ENCODE measurements at regions not wholly inside any gene's neighbourhood (a gene's known extent, or its start where the extent isn't known, plus 50 kb on each side); places are given as distances from the start of the nearest gene placed in this dataset.

GRCh38 chr2:2932189-2932588 is 445.4 kb downstream of the EIPR1 start:
- H3K27me3 Mint-ChIP-seq: peaks cover 6% of the 10 kb centered on the region
- peaks cover 5% of the 10 kb centered on the region for H3K9me3 Mint-ChIP-seq
- H3K36me3 Mint-ChIP-seq: peaks cover 3% of the 10 kb centered on the region
- H3K4me1 Mint-ChIP-seq: no peaks in the 10 kb centered on the region
- H3K27ac Mint-ChIP-seq: no peak overlapping the region
- H3K4me3 Mint-ChIP-seq: no peak overlapping the region

DNA sequence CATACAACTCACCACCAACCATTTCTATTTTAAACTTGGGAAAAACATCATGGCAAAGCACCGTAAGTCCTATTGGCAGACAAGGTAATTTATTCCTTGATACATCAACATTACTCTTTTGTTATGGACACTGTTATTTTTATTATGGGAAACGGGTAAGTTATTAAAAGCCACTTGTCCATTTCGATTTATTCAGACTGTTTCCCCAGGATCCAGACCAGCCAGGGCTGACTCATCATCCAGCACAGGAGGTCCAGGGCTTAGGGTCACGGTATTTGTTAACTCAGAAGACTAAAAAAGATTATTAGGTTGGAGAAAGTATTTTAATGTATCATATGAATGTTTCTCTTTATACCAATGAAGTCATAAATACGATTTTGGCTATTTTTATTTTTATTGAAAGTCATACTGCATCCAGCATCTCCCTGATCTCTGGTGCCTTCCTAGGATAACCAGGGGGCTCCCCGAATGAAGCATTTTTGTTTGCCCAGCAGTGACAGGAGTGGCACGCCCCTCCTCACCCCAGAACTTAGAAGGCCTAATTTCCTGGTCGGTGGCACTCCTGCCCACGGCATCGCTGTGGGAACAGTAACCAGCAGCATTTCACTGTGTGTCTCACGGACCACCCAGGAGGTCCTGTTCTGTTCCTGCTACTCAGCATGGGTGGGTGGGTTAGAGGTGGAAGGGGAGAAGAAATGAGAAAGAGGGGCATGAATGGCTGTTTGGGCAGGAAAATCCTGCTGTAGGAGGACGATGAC is 446.1 kb downstream of the EIPR1 start:
- no peak overlapping the region for H3K27ac Mint-ChIP-seq
- H3K4me3 Mint-ChIP-seq: no peak overlapping the region
- H3K9me3 Mint-ChIP-seq: peaks cover 5% of the 10 kb centered on the region

GRCh38 chr2:2930841-2931240 is 446.8 kb downstream of the EIPR1 start:
- H3K27ac Mint-ChIP-seq: no peak overlapping the region
- H3K4me1 Mint-ChIP-seq: no peaks in the 10 kb centered on the region
- peaks cover 3% of the 10 kb centered on the region for H3K36me3 Mint-ChIP-seq
- peaks cover 6% of the 10 kb centered on the region for H3K27me3 Mint-ChIP-seq
- peaks cover 5% of the 10 kb centered on the region for H3K9me3 Mint-ChIP-seq
- no peak overlapping the region for H3K4me3 Mint-ChIP-seq

More for the DNA sequence above, 446.1 kb downstream of the EIPR1 start:
- Mint-ChIP-seq H3K27me3 (peaks cover 6% of the 10 kb centered on the region), H3K4me1 (no peaks in the 10 kb centered on the region), H3K36me3 (peaks cover 3% of the 10 kb centered on the region)

- H3K9me3 Mint-ChIP-seq: peaks cover 5% of the 10 kb centered on the region
- peaks cover 6% of the 10 kb centered on the region for H3K27me3 Mint-ChIP-seq
- no peaks in the 10 kb centered on the region for H3K4me1 Mint-ChIP-seq
- H3K27ac Mint-ChIP-seq: no peak overlapping the region
- H3K4me3 Mint-ChIP-seq: no peak overlapping the region
- H3K36me3 Mint-ChIP-seq: peaks cover 3% of the 10 kb centered on the region
Observed at GRCh38 chr2:2926858-2927175, 450.8 kb downstream of the EIPR1 start.

GRCh38 chr2:2926009-2926857 is 451.4 kb downstream of the EIPR1 start:
- Mint-ChIP-seq H3K4me3 (no peak overlapping the region), H3K9me3 (peaks cover 5% of the 10 kb centered on the region), H3K36me3 (peaks cover 3% of the 10 kb centered on the region), H3K27me3 (peaks cover 6% of the 10 kb centered on the region), H3K4me1 (no peaks in the 10 kb centered on the region), H3K27ac (no peak overlapping the region)

GRCh38 chr2:2922156-2922555 is 455.5 kb downstream of the EIPR1 start:
- no peaks in the 10 kb centered on the region for H3K27me3 Mint-ChIP-seq
- H3K9me3 Mint-ChIP-seq: no peaks in the 10 kb centered on the region
- no peak overlapping the region for H3K27ac Mint-ChIP-seq
- H3K4me1 Mint-ChIP-seq: no peaks in the 10 kb centered on the region
- no peaks in the 10 kb centered on the region for H3K36me3 Mint-ChIP-seq
- no peak overlapping the region for H3K4me3 Mint-ChIP-seq

DNA sequence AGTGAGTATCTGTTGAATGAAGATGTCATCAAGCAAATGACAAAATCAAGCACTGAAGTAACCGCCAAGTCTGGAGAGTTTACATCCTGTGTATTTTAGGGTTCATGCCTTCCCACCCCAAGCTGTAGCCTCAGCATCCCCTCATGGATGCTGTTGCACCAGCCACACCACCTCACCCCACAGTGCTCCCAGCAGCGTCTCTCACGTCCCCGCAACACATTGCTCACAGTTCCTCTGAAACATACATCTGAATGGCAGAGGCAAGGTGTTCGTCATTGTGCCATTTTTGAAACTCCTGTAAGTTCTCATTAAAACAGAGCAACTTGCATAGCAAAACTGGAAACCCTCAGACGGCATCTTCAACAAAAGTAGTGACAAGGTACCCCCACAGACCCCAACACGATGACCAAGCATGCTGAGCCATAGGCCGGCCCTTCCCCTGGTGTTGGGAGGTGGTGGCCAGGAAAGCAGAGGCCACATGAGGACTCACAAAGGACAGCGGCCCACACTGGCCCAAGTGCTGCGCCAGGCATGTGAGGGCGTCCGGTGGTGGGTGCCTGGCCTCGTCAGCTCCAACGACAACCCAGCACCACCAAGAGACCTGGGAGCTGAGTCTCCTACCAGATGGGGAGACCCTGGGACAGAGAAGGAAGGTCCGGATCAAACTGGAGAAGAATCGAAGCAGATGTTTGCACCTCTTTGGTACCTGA is 456.5 kb downstream of the EIPR1 start:
- Mint-ChIP-seq H3K27ac (no peak overlapping the region), H3K4me1 (no peaks in the 10 kb centered on the region), H3K36me3 (no peaks in the 10 kb centered on the region), H3K4me3 (no peak overlapping the region), H3K9me3 (no peaks in the 10 kb centered on the region), H3K27me3 (no peaks in the 10 kb centered on the region)

- no peaks in the 10 kb centered on the region for H3K36me3 Mint-ChIP-seq
- H3K4me3 Mint-ChIP-seq: no peak overlapping the region
- peaks cover 4% of the 10 kb centered on the region for H3K9me3 Mint-ChIP-seq
- peaks cover 4% of the 10 kb centered on the region for H3K27me3 Mint-ChIP-seq
- H3K4me1 Mint-ChIP-seq: no peaks in the 10 kb centered on the region
- H3K27ac Mint-ChIP-seq: no peak overlapping the region
Observed at GRCh38 chr2:2919574-2920365, 457.8 kb downstream of the EIPR1 start.

GRCh38 chr2:2919026-2919425 is 458.6 kb downstream of the EIPR1 start:
- no peak overlapping the region for H3K27ac Mint-ChIP-seq
- H3K4me3 Mint-ChIP-seq: no peak overlapping the region
- H3K27me3 Mint-ChIP-seq: peaks cover 6% of the 10 kb centered on the region
- no peaks in the 10 kb centered on the region for H3K36me3 Mint-ChIP-seq
- H3K9me3 Mint-ChIP-seq: peaks cover 4% of the 10 kb centered on the region
- H3K4me1 Mint-ChIP-seq: no peaks in the 10 kb centered on the region

GRCh38 chr2:2916621-2917020 is 461.0 kb downstream of the EIPR1 start:
- Mint-ChIP-seq H3K9me3 (peaks cover 4% of the 10 kb centered on the region), H3K27me3 (peaks cover 6% of the 10 kb centered on the region), H3K4me1 (no peaks in the 10 kb centered on the region), H3K27ac (no peak overlapping the region), H3K36me3 (no peaks in the 10 kb centered on the region), H3K4me3 (no peak overlapping the region)

GRCh38 chr2:2914252-2914651 is 463.4 kb downstream of the EIPR1 start:
- Mint-ChIP-seq H3K4me3 (no peak overlapping the region), H3K9me3 (peaks cover 4% of the 10 kb centered on the region), H3K4me1 (no peaks in the 10 kb centered on the region), H3K27me3 (peaks cover 6% of the 10 kb centered on the region), H3K27ac (no peak overlapping the region), H3K36me3 (no peaks in the 10 kb centered on the region)

- Mint-ChIP-seq H3K9me3 (peaks cover 4% of the 10 kb centered on the region), H3K4me3 (no peak overlapping the region), H3K4me1 (no peaks in the 10 kb centered on the region), H3K27ac (no peak overlapping the region), H3K27me3 (peaks cover 6% of the 10 kb centered on the region), H3K36me3 (no peaks in the 10 kb centered on the region)
Observed at GRCh38 chr2:2913601-2914120, 464.0 kb downstream of the EIPR1 start.

DNA sequence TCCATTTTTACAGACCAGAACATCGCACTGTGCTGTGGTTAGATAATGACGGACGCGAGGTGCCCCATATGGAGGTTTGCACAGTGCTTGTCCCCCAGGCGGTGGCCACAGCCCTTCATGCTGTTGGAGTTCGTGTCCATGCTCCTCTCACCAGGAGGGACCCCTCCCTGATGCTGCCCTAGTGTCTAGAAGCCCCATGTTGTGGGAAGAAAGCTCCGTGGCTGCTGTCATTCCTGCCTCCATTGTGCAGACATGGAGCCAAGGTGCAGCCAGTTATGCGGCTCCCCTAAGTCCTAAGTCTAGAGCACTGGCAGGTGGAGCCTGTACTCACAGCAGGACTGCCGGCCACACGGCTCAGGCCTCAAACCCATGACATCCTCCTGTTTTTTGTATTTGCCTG is 464.9 kb downstream of the EIPR1 start:
- no peak overlapping the region for H3K27ac Mint-ChIP-seq
- peaks cover 4% of the 10 kb centered on the region for H3K9me3 Mint-ChIP-seq
- H3K27me3 Mint-ChIP-seq: peaks cover 6% of the 10 kb centered on the region
- H3K4me1 Mint-ChIP-seq: no peaks in the 10 kb centered on the region
- H3K36me3 Mint-ChIP-seq: no peaks in the 10 kb centered on the region
- H3K4me3 Mint-ChIP-seq: no peak overlapping the region

DNA sequence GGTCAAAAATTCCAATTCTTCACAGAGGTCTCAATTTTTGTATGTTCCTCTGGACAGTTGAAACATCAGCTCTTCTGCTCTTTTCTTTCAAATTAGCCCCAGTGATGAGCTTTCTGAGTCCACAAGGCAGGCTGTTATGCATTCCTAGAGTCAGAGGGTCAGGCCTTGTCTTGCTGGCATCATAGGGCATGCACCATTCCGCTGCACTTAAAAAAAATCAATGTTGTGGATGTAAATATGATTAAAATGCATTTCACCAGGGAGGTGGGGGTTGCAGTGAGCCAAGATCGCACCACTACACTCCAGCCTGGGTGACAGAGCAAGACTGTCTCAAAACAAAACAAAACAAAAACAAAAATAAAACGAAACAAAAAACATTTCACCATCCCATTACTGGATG is 465.3 kb downstream of the EIPR1 start:
- Mint-ChIP-seq H3K4me1 (no peaks in the 10 kb centered on the region), H3K27ac (no peak overlapping the region), H3K36me3 (no peaks in the 10 kb centered on the region), H3K4me3 (no peak overlapping the region), H3K9me3 (peaks cover 4% of the 10 kb centered on the region), H3K27me3 (peaks cover 6% of the 10 kb centered on the region)

DNA sequence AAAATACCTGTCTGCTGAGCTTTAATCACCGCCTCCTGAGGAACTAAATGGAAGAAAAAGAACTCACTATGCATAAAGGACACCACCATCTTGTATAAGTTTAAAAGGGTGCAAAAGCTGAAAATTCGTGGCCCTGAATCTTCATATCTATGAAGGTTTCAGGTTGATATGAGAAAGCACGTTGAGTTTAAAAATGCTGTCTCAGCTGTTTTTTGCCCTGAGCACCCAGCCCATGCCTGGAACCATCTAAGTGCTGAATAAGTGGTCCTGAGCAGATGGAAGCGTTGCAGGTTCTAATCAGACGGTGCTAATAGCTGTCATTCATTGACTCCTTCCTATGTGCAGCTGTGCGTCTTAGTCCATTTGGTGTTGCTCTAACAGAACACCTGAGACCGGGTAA is 467.4 kb downstream of the EIPR1 start:
- Mint-ChIP-seq H3K4me3 (no peak overlapping the region), H3K27ac (no peak overlapping the region), H3K36me3 (no peaks in the 10 kb centered on the region), H3K27me3 (peaks cover 2% of the 10 kb centered on the region), H3K9me3 (no peaks in the 10 kb centered on the region), H3K4me1 (no peaks in the 10 kb centered on the region)
